ENCODE measurements at regions not wholly inside any gene's neighbourhood (a gene's known extent, or its start where the extent isn't known, plus 50 kb on each side); places are given as distances from the start of the nearest gene placed in this dataset.

DNA sequence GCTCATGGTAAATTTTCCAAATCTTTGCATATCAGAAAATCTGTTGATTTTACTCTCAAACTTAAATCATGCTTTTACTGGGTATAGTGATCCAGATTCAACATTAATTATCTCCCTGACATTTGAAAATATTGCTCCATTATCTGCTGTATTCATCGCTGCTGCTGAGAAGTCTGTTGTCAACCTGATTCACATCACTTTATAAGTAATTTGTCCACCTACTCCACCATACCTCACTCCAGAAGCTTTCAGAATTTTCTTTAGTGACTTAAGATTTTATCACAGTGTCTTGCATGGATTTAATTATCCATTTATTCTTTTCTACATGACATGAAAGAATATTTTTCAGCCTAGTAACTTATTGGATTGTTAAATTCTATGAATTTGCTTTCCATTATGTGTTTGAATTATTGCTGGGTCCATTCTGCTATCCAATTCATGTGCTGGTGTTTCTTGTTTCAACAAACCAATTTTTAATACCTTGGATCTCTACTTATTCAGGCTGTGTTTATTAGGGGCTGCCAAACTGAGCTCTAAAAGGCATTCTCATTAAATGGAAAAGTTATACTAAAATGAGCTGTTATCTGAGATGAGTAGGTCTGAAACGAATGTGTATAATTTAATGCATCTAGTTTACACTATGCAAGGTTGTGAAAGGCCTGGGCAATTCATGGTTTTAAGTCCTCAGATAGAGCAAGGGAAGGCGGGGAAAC lies 519.3 kb upstream of the CDH11 start:
- TF ChIP-seq EZH2 (IDR thresholded peaks at IDR 0.05; ENCODE audit: borderline replicate concordance, low read length) = no peak
- TF ChIP-seq, protein P1, sequence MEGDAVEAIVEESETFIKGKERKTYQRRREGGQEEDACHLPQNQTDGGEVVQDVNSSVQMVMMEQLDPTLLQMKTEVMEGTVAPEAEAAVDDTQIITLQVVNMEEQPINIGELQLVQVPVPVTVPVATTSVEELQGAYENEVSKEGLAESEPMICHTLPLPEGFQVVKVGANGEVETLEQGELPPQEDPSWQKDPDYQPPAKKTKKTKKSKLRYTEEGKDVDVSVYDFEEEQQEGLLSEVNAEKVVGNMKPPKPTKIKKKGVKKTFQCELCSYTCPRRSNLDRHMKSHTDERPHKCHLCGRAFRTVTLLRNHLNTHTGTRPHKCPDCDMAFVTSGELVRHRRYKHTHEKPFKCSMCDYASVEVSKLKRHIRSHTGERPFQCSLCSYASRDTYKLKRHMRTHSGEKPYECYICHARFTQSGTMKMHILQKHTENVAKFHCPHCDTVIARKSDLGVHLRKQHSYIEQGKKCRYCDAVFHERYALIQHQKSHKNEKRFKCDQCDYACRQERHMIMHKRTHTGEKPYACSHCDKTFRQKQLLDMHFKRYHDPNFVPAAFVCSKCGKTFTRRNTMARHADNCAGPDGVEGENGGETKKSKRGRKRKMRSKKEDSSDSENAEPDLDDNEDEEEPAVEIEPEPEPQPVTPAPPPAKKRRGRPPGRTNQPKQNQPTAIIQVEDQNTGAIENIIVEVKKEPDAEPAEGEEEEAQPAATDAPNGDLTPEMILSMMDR (conservative IDR thresholded peaks at IDR 0.05 in 1 of 2, IDR thresholded peaks at IDR 0.05 in 1 of 2; ENCODE audit: extremely low read depth in 1 of 2, insufficient read depth in 1 of 2, low read depth in 1 of 2, low read length in 2 of 2) = no peak
